NCI-H1417 (cell line): ENCODE measurements at regions not wholly inside any gene's neighbourhood (a gene's known extent, or its start where the extent isn't known, plus 50 kb on each side); places are given as distances from the start of the nearest gene placed in this dataset.
"Not testable (repeated sequence)": the region's sequence is repeated elsewhere in the genome, so short reads cannot be mapped to it uniquely, and the experiment has no call there.

ENCODE experiments used
- DNase-seq, 3 experiments: peaks; one replicate each; lab custom pipeline; 2025; lab: John Stamatoyannopoulos, UW

DNA sequence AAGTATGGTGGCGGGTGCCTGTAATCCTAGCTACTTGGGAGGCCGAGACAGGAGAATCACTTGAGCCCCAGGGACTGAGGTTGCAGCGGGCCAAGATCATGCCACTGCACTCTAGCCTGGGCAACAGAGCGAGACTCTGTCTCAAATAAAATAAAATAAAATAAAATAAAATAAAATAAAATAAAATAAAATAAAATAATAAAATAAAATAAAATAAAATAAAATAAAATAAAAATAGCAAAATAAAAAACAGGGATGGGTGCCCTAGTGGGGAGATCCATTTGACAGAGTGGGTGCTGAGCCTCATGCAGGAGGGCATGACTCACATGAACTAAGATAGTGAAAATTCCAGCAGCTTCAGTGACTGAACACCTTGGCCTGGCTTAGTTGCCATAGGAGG lies 460.7 kb downstream of the PLPP3 start:
- DNase-seq = not testable (repeated sequence)

DNA sequence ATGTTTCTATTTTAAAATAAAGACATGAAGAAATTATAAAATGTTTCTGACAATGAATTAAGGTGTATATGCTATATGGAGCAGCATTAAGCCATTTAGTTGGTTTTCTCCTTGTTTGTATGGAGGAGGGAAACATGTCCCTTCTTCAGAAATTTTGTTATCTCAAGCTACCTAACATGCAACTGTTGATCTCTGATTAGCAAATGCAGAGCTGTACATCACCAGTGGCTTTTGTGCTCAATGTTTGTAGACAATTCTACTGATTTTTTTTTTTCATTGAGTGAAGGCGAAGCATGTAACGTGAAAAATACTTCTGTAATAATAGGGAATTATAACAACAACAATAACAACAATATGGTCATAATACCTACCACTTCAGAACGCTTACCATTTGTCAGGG lies 463.7 kb downstream of the PLPP3 start:
- DNase-seq = no peak

DNA sequence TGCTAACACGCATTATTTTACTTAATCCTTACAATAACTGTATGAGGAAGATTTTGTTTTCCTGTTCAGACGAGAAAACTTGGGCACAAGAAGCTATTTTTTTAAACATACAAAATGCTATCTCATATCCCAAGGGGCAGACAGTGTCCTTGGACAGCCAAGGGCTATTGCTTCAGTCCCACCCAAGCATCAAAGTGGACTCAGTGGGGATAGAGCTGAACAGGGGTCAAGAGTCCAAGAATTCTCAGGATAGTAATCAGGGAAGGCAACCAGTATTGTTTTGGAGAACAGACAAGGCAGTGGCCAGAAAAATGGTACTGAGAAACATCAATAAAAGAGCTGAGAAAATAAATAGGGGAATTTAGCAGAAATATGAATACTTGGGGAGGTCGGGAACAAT lies 465.7 kb downstream of the PLPP3 start:
- DNase-seq = no peak

DNA sequence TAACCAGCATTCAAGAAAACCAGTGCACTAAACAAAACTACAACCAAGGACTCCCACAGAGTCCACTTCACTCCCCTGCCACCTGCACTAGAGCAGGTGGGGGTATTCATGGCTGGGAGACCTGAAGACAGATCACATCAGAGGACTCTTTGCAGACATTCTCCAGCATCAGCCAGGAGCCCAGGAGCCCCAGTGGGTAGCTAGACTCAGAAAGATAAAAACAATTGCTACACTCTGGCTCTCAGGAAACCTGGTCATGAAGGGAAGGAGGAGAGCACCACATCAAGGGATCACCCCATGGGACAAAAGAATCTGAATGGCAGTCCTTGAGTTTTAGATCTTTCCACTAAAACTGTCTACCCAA lies 472.1 kb downstream of the PLPP3 start:
- DNase-seq = no peak

DNA sequence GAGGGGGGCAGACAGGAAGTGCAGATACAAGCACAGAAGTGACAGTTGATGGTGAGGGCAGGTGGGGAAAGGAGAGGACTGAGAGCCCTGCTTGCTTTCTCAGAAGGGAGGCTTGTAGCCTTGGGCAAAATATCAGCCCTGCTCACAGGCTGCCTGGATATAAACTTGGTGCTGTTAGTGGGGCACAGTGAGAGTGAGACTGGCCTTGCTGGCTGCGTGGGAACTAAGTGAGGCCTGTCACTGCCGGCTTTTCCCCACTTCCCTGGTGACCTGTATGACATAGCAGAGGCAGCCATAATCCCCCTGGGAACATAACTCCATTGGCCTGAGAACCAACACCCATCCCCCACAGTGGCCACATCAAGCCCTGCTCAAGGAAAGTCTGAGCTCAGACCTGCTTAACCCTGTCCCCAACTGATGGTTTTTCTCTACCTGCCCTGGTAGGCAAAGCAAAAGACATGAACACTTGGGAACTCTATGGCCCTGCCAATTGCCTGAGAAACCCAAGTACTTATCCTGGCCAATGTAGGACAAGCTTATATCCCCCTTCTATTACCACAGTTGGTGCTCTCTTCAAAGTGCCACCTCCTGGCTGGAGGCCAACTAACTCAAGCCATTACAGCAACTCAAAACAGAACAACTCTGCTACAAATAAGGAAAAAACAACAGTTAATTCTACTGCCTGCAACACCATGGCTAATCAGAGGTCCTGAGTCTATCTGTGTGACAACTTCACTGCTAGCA lies 472.7 kb downstream of the PLPP3 start:
- DNase-seq = no peak

DNA sequence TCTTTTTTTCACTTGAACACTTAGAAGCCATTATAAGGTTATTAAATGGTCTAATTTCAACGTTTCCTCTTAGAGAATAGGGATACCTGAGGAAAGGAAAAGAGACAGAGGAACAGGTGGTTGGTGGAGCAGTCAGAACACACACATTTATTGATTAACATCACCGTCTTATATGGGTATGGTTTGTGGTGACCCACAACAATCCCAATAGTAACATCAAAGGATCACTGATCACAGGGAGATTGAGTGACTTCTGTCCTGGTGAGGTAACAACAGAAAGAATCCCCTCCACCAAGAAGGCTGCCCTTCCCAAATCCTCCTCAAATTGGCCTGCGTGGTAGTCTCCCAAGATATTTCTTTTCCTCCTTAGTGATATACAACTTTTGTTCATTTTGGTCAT lies 474.0 kb downstream of the PLPP3 start:
- DNase-seq = no peak

DNA sequence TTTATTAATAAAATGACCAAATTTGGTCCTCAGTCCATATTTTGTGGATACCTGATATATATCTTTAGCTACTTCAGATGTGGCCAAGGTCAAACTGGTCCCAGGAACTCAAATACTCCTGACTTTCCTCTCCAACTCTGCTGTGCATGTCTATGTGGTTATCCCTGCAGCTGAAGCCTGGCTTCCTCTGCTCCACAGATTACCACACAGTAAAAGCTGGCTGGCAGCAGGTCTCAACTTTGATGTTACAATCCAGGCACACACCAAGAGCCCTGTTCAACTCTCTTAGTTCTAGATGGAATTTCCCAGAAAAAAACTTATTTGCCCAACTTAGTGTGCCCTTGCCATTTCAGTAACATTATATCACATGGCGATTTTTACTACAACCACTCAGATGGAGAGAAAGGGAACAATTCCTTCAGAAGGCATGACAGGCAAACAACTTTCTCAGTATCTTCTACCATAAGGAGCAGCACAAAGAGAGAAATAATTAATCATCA lies 479.5 kb downstream of the PLPP3 start:
- no peak for DNase-seq

DNA sequence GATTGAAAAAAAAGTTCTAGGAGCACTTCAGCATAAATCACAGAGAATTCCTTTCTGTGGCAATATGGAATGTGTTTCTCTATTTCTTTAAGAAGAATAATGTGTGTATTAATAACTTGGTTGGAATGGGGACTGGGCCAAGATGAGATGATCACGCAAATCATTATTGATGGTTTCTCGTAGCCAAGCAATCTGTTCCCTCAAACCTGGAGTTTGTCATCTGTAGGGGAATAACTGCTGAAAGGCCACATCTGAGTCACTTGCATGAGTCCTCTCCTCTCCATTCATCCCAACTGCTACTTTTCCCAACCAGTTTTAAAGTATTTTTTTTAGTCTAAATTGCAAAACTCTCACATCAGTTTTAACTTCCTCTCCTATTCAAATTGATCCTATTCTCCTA lies 480.4 kb downstream of the PLPP3 start:
- no peak for DNase-seq

DNA sequence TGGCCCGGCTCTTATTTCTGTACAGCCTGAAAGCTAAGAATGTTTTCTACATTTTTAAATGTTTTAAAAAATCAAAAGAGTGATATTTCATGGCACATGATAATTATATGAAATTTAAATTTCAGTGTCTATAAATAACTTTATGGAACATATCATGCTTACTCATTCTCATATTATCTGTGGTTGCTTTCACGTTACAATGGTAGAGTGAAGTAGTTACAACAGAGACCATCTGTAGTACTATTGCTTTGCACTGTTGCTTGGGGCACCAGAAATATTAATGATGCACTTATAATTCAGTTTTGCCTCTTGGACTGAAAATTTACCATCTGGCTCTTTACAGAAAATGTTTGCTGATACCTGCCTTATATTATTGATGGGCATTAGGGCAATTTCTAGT lies 481.6 kb downstream of the PLPP3 start:
- DNase-seq = no peak

DNA sequence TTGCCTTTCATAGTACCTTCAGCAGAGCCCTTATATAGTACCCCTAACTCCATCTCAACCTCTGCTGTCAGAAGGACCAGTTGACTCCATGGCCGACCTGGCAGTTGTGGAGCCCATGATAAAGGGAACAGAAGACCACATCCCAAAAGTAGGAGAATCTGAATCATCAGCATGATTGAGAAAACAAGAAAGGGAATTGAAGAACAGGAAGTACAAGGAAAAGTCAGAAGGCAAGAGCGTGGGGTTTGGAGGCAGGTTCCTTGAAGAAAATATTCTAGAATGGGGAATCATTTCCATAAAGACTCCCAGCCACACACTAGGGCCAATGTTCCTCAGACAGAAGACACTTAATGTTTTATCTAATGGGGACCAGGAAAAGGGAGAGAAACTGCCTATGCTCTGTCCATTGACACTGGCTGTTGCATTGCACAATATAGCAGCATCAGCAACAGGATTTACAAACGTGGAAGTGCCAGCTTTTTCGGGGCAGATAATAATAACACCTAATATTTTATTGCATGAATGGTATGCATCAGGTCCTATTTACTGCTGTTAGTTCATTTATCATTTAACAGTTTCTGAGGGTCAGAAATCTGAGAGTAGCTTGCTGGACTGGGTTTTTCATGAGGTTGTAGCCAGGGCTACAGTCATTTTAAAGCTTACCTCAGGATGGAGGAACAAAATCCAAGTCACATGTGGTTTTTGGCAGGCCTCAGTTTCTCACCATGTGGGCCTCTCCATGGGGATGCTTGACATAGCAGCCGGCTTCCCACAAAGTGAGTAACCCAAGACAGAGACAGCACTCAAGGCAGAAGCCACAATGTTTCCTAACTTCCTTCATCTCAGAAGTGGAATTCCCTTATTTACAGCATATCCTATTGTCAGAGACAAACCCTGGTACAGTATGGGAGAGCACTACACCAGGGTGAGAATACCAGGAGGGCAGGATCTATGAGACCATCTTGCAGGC lies 483.4 kb downstream of the PLPP3 start:
- no peak for DNase-seq

DNA sequence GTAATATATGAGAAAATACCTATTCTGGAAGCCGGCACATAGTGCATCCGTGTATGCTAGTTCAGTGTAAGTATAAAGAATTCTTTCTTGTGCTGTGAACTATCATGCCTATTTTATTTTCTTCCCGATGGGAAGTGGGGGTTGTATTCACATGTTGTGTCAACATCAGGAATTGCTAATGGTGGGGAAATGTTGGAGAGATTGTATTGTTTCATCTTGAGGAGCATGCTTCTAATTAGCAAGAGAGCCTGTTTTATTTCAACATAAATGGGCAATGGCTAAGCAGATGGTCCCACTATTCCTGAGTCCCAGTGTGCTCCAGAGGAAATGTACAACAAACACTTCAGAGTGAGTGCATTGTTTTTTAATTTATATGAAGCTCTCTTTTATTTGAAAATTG lies 485.2 kb downstream of the PLPP3 start:
- no peak for DNase-seq

DNA sequence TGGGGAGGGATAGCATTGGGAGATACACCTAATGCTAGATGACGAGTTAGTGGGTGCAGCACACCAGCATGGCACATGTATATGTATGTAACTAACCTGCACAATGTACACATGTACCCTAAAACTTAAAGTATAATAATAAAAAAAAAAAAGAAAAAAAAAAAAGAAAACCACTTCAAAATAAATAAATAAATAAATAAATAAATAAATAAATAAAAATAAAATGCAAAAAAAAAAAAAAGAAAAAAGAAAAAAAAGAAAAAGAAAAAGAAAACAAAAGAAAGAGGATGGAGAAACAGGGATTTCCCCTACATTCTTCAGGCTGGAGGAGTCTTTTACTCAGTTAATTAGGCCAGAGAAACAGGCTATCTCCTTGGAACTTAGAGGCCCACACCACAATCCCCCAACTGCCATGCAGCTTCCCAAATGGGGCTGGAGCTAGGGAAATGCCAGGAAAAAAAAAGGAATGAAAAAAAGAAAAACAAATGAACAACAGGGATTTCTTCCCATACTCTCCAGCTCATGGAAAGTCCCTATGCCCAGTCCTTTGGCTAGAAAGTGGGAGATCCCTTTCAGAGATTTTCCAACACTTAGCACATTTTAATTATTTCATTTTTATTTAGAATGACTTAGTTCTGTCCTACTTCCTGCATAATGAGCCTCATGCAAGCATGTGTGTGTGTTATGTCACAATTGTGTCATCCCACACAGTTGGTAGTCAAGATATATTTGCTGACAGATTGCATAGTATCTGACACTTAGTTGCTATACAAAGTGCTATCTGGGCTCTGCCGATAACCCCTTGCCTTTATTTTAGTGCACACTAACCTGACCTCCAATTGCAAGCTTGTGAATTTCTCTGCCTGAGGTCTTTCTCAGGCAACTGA lies 486.4 kb downstream of the PLPP3 start:
- no peak for DNase-seq

DNA sequence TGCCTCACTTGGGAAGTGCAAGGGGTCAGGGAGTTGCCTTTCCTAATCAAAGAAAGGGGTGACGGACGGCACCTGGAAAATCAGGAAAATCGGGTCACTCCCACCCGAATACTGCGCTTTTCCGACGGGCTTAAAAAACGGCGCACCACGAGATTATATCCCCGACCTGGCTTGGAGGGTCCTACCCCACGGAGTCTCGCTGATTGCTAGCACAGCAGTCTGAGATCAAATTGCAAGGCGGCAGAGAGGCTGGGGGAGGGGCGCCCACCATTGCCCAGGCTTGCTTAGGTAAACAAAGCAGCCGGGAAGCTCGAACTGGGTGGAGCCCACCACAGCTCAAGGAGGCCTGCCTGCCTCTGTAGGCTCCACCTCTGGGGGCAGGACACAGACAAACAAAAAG lies 489.5 kb downstream of the PLPP3 start:
- DNase-seq = not testable (repeated sequence)

DNA sequence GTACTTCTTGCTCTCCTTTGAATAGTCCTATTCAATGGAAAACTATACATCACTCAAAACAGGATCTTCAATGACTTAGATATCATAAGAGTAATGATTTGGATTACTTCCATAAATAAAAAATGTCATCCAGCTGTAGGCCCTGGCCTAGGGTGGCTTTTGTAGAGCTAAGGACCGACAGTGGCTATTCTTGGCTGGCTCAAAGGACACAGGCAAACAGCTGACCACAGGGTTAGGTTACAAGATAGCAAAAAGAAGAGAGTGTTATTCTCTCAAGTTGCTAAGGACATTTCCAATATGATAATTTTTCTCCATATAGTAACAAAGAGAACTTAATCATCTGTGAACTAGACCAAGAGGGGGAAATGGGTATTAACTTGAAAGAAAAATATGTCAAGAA lies 495.1 kb downstream of the PLPP3 start:
- DNase-seq = no peak

DNA sequence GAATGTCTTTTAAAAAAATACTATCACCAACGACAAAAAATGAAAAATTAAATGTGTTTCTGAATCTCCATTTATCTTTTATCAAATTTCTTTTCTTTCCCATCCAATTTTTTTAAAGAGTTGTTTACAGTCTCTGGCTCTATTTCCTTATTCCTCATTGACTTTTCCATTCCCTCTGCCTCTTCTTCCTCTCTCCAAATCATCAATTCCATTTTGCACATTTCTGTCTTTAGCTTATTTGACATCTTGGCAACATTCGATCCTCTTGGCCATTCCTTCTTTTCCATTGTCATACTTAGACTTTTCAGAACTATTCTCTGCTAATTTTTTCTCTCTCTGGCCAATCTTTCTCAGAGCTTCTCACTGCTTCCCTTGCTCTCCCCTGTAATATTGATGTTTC lies 497.6 kb downstream of the PLPP3 start:
- DNase-seq = no peak

DNA sequence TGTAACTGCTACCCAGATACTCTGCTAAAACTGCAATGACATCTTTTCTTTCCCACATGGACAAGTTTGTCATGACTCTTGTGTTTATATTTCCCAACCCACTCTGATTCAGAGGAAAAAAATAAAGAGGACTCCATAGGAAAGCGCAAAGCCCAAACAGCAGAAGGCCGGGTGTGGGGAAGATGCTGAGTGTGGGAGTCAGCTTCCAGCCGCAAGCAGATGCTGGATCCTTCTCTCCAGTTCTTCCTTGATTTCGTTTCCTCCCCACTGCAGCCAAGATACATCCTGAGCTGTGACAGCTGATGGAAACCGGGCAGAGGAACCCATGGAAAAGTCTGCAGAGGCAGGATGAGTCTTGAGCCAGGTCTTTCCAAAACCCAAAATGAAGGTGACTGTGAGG lies 498.2 kb downstream of the PLPP3 start:
- no peak for DNase-seq

DNA sequence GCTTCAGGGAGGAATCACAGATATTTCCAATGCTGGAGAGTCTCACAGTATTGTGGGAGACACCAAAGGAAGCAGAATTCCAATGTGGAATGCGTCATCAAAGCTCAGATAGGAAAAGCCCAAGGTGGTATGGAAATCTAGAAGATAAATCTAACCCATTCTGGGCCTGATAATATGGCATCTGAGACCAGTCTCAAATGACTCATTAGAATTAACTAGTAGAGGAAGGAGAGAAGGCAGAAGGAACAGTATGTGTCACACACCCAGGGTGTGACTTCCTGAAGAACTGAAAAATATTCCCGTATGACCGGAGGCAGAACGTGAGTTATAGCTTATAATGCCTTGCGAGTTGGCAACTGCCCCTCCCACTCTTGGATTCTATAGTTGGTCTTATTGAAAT lies 499.2 kb downstream of the PLPP3 start:
- no peak for DNase-seq

DNA sequence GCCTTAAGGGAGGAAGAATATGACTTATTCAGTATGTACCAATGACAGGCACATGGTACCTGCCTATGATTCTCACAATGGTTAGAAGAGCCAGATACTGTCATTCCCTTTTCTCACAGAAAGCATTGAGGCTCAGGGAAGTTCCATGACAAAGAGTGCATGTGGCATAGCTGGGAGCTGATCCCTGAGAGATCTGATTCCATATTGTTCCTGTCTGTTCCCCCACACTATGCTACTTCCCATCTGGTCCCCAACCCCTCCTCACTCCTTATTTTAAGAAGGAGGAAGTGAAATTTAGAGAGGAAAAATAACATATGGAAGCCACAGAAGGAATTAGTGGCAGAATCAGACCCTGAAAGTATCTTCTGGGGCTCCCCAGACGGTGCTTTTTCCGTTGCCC lies 500.0 kb downstream of the PLPP3 start:
- no peak for DNase-seq

DNA sequence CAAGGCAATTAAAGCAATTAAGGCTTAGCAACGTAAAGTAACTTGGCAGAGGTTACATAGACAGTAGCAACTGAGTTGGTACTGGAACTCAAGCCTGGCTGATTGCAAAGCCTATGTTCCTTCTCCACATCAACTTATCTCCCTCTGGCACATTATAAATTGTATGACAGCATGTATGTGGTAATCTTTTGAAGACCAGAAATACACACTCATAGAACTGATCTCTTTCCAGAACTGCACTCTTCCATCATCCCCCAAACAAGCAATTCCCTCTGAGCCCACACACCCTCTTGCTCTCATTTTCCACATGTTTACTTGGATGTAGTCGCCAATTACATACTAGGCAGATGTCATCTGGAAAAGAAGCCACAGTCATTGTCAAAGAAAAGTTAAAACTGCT lies 502.2 kb downstream of the PLPP3 start:
- DNase-seq = no peak

DNA sequence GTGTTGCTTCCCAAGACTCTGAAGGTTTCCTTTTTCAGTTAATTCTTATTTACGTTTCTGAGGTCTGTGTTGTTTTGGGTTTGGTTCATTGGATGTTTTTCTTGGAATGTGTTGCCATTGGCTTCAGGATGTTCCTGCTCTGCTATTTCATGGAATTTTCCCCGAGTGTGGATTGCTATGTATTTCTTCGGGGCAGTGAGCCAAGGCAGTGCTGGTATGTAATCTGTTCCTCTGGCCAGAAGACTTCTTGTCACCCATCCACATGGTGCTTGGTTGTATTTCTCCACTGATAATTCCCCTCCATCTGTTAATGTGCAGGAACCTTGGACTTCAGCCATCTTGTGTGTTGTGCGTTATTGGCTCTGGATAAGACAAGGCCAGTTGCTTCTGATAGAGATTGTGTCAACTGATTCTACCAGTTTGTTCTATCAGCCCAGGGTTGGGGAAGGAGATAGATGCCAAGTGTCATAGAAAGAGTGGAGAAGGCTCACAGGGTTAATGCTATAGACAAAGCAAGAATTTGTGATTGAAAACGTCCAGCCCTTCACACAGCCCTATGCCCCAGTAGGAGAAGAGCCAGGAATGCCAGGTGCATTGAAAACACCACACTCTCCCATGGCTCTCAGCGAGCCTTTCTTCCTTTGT lies 505.2 kb downstream of the PLPP3 start:
- no peak for DNase-seq

DNA sequence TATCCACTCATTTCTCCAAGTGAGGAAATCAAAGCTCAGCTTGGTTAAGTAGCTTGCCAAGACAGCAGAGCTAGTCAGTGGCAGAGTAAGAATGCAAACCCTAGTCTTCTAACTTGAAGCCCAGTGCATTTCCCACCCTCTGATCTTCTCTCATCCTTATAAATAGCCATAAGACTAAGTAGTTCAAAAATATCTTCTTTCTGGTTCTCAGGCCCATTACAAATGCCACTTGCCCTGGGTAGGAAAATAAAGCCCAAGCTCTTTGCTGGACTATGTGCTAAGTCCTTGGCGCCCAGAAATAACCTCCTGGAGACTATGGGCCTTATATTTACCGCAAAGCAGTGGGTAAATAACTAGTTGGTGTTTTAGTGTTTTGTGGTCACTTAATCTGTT lies 505.8 kb downstream of the PLPP3 start:
- DNase-seq = no peak

DNA sequence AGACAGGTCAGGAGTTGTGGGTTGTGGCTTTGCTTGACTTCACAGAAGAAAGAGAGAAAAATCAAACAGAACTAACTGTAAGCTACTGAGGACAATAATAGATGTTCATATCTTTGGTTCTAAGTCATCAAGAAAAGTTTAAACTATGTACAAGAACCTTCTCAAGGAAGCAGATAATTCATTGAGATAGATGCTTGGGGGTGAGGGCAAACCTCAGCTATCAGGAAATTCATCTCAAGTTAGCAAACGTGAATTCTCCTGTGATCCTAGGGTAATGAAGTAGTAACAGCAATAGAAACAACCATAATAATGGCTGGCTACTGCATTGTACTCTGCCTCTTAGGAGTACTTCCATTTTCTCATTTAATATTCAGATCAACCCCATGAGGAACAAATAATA lies 506.2 kb downstream of the PLPP3 start:
- DNase-seq = no peak
